PFSK-1 (cell line): ENCODE measurements at regions not wholly inside any gene's neighbourhood (a gene's known extent, or its start where the extent isn't known, plus 50 kb on each side); places are given as distances from the start of the nearest gene placed in this dataset.

Experiments
- FOXP2 ChIP-seq: optimal IDR thresholded peaks from 2 replicates; pipeline ENCODE3; 2011; ENCODE audit warnings: borderline replicate concordance, control low read depth, inconsistent platforms; ENCODE audit not compliant: insufficient read depth; ENCODE audit errors: extremely low read length, extremely low read depth
- POLR2AphosphoS5 ChIP-seq: IDR thresholded peaks from 2 replicates; pipeline ENCODE4 v1.6.1; 2012; ENCODE audit warnings: low read depth, mild to moderate bottlenecking, control low read depth, low read length, moderate library complexity
- SIN3A ChIP-seq: IDR thresholded peaks from 2 replicates; pipeline ENCODE4 v1.6.1; 2012; ENCODE audit warnings: mild to moderate bottlenecking, low read length, moderate library complexity, borderline replicate concordance; ENCODE audit not compliant: insufficient read depth
- TAF1 ChIP-seq: IDR thresholded peaks from 2 replicates; pipeline ENCODE4 v1.6.1; 2012; ENCODE audit warnings: low read length, control low read depth, borderline replicate concordance; ENCODE audit not compliant: insufficient read depth
- TF ChIP-seq, protein P1 (sequence below), 2 experiments: IDR thresholded peaks; 2 replicates each; pipeline versions ENCODE4 v1.6.1 to v1.8.0; 2011 to 2012; ENCODE audit warnings: low read depth in 2 of 2, low read length in 2 of 2, control low read depth in 1 of 2, inconsistent platforms in 1 of 2, mild to moderate bottlenecking in 1 of 2, moderate library complexity in 1 of 2; ENCODE audit not compliant: insufficient read depth in 1 of 2

DNA sequence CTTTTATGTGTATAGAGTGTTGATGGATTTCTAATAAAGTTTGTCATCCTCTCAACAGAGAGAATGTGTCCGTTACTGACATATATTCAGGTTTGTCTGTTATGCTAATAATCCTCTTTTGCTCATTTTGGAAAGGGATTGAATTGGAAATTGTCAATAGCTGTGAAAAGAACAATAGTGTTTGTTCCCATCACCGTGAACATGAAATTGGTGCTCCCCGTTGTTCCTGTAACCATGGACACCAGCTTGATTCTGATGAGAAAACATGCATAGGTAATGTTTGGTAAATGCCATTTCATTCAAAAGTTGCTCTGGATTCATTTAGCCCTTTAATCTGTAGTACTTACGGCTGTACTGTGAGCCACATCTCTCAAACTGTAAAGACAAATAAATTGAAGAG lies 707.0 kb upstream of the GOLIM4 start:
- no peak for TF ChIP-seq TAF1
- TF ChIP-seq, protein P1, sequence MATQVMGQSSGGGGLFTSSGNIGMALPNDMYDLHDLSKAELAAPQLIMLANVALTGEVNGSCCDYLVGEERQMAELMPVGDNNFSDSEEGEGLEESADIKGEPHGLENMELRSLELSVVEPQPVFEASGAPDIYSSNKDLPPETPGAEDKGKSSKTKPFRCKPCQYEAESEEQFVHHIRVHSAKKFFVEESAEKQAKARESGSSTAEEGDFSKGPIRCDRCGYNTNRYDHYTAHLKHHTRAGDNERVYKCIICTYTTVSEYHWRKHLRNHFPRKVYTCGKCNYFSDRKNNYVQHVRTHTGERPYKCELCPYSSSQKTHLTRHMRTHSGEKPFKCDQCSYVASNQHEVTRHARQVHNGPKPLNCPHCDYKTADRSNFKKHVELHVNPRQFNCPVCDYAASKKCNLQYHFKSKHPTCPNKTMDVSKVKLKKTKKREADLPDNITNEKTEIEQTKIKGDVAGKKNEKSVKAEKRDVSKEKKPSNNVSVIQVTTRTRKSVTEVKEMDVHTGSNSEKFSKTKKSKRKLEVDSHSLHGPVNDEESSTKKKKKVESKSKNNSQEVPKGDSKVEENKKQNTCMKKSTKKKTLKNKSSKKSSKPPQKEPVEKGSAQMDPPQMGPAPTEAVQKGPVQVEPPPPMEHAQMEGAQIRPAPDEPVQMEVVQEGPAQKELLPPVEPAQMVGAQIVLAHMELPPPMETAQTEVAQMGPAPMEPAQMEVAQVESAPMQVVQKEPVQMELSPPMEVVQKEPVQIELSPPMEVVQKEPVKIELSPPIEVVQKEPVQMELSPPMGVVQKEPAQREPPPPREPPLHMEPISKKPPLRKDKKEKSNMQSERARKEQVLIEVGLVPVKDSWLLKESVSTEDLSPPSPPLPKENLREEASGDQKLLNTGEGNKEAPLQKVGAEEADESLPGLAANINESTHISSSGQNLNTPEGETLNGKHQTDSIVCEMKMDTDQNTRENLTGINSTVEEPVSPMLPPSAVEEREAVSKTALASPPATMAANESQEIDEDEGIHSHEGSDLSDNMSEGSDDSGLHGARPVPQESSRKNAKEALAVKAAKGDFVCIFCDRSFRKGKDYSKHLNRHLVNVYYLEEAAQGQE (IDR thresholded peaks at IDR 0.05; ENCODE audit: insufficient read depth in 1 of 2, low read depth in 2 of 2, low read length in 2 of 2): no peak
- no peak for TF ChIP-seq FOXP2
- no peak for TF ChIP-seq SIN3A
- no peak for TF ChIP-seq POLR2AphosphoS5

GRCh38 chr3:168801794-168802193 lies 706.1 kb upstream of the GOLIM4 start:
- TF ChIP-seq TAF1 (no peak), POLR2AphosphoS5 (no peak), FOXP2 (no peak), SIN3A (no peak)
- TF ChIP-seq, protein P1 (IDR thresholded peaks at IDR 0.05; ENCODE audit: insufficient read depth in 1 of 2, low read depth in 2 of 2, low read length in 2 of 2): no peak

GRCh38 chr3:168796339-168796738 lies 700.6 kb upstream of the GOLIM4 start:
- TF ChIP-seq SIN3A: no peak
- TF ChIP-seq TAF1: no peak
- no peak for TF ChIP-seq POLR2AphosphoS5
- TF ChIP-seq FOXP2: no peak
- TF ChIP-seq, protein P1 (IDR thresholded peaks at IDR 0.05; ENCODE audit: insufficient read depth in 1 of 2, low read depth in 2 of 2, low read length in 2 of 2): no peak

DNA sequence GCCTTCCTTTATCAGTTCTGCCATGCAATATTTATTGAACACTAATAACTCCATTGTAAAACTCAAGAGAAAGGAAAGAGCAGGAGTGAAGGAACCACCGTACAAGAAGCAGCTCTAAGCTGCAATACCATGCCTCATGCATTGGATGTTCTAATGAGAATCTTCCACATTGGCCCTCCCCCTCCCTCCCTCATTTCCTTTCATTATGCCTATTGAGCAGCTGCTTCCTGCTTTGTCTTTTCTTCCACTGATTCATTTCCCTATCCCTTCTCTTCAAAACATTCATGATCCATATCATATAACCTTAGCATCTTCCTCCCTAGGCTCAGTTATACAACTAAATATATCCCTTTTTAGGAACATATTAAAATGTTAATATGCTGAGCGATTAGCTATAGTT lies 698.7 kb upstream of the GOLIM4 start:
- no peak for TF ChIP-seq FOXP2
- TF ChIP-seq, protein P1 (IDR thresholded peaks at IDR 0.05; ENCODE audit: insufficient read depth in 1 of 2, low read depth in 2 of 2, low read length in 2 of 2): no peak
- TF ChIP-seq POLR2AphosphoS5: no peak
- TF ChIP-seq SIN3A: no peak
- no peak for TF ChIP-seq TAF1

GRCh38 chr3:168782193-168782592 lies 686.5 kb upstream of the GOLIM4 start:
- TF ChIP-seq POLR2AphosphoS5: no peak
- TF ChIP-seq TAF1: no peak
